RWPE1 (cell line): ENCODE measurements at regions not wholly inside any gene's neighbourhood (a gene's known extent, or its start where the extent isn't known, plus 50 kb on each side); places are given as distances from the start of the nearest gene placed in this dataset.

Experiments used
- CTCF ChIA-PET: fragments of 350-600 bp; sonication (Branson Sonifier 250); formaldehyde crosslinking; extraction: SDS; loops from one replicate; lab custom pipeline; 2021; lab: Yijun Ruan, JAX
- POLR2A ChIA-PET: fragments of 400-600 bp; formaldehyde crosslinking; extraction: SDS; loops from one replicate; lab custom pipeline; 2020; ENCODE audit warnings: antibody characterized with exemption; ENCODE audit not compliant: low non-redundant PET; lab: Yijun Ruan, JAX
- DNase-seq: peaks from one replicate; pipeline ENCODE4 v3.0.0; 2012; ENCODE audit warnings: low spot score
- H3K27ac ChIP-seq: fragments of 450-650 bp; 2 replicates; pipeline ENCODE4 v1.5.1; 2017
- CTCF ChIP-seq: fragments of 450-650 bp; conservative IDR thresholded peaks from 2 replicates; pipeline ENCODE4 v1.5.1; 2017; ENCODE audit warnings: low read depth, mild to moderate bottlenecking

GRCh38 chr6:4607793-4608192 lies 168.4 kb upstream of the CDYL start:
- H3K27ac ChIP-seq, result no peak overlapping the region
- POLR2A ChIA-PET, result no interaction called here
- no peak for TF ChIP-seq CTCF
- no peak for DNase-seq
- CTCF ChIA-PET, result no interaction called here

- peak overlapping the region; percentile 44; the same call in 1 of the 2 replicates for H3K27ac ChIP-seq
- ChIA-PET POLR2A (no interaction called here), CTCF (no interaction called here)
- DNase-seq, result peak; percentile 68
- no peak for TF ChIP-seq CTCF
Measured at GRCh38 chr6:4606821-4607704, 169.1 kb upstream of the CDYL start.

- no peak for TF ChIP-seq CTCF
- H3K27ac ChIP-seq, result no peak overlapping the region
- DNase-seq, result no peak
- POLR2A ChIA-PET, result no interaction called here
- CTCF ChIA-PET, result no interaction called here
Measured at GRCh38 chr6:4606016-4606415, 170.2 kb upstream of the CDYL start.

- ChIA-PET POLR2A (no interaction called here), CTCF (no interaction called here)
- peak overlapping the region; percentile 32; the same call in 1 of the 2 replicates for H3K27ac ChIP-seq
- no peak for DNase-seq
- TF ChIP-seq CTCF, result no peak
Measured at GRCh38 chr6:4603856-4604369, 172.3 kb upstream of the CDYL start.

- DNase-seq, result peak; percentile 87
- TF ChIP-seq CTCF, result no peak
- ChIA-PET CTCF (no interaction called here), POLR2A (no interaction called here)
- peak overlapping the region; percentile 89 for H3K27ac ChIP-seq
Measured at GRCh38 chr6:4603291-4603690, 172.9 kb upstream of the CDYL start.

- POLR2A ChIA-PET, result no interaction called here
Measured at GRCh38 chr6:4599924-4600323, 176.3 kb upstream of the CDYL start.

More at GRCh38 chr6:4599924-4600323, 176.3 kb upstream of the CDYL start:
- H3K27ac ChIP-seq, result peak overlapping the region; percentile 77
- TF ChIP-seq CTCF, result no peak
- CTCF ChIA-PET, result no interaction called here
- peak; percentile 70 for DNase-seq
